BLaER1 treated with 17β-estradiol and CSF1 and Interleukin-3, amounts not matched to agents 10 nM and 100 nM (cell line): ENCODE measurements at regions not wholly inside any gene's neighbourhood (a gene's known extent, or its start where the extent isn't known, plus 50 kb on each side); places are given as distances from the start of the nearest gene placed in this dataset.
"Not testable (repeated sequence)": the region's sequence is repeated elsewhere in the genome, so short reads cannot be mapped to it uniquely, and the experiment has no call there.

Experiments used
- H3K27ac ChIP-seq, 11 experiments: shearing (Covaris generic); formaldehyde crosslinking; 2 replicates each; pipeline ENCODE4 v1.8.1; 2022
- H3K27me3 ChIP-seq, 11 experiments: shearing (Covaris generic); formaldehyde crosslinking; 2 replicates each; pipeline ENCODE4 v1.8.1; 2022
- H3K36me3 ChIP-seq, 11 experiments: shearing (Covaris generic); formaldehyde crosslinking; 2 replicates each; pipeline ENCODE4 v1.8.1; 2022
- H3K4me1 ChIP-seq, 10 experiments: shearing (Covaris generic); formaldehyde crosslinking; 2 replicates each; pipeline ENCODE4 v1.8.1; 2022
- H3K4me2 ChIP-seq, 11 experiments: shearing (Covaris generic); formaldehyde crosslinking; 2 replicates each; pipeline ENCODE4 v1.8.1; 2022
- H3K4me3 ChIP-seq, 10 experiments: shearing (Covaris generic); formaldehyde crosslinking; 2 replicates each; pipeline ENCODE4 v1.8.1; 2022
- H3K9ac ChIP-seq, 11 experiments: shearing (Covaris generic); formaldehyde crosslinking; 2 replicates each; pipeline ENCODE4 v1.8.1; 2022
- H3K9me3 ChIP-seq, 11 experiments: shearing (Covaris generic); formaldehyde crosslinking; replicated peaks in 1 of 11; 2 replicates each; pipeline ENCODE4 v1.8.1; 2022
- H4K20me1 ChIP-seq, 11 experiments: shearing (Covaris generic); formaldehyde crosslinking; 2 replicates each; pipeline ENCODE4 v1.8.1; 2022
- Cebpa-rat ChIP-seq, 11 experiments: shearing (Covaris generic); IDR thresholded peaks; 2 replicates each; pipeline ENCODE4 v1.8.1; 2022

DNA sequence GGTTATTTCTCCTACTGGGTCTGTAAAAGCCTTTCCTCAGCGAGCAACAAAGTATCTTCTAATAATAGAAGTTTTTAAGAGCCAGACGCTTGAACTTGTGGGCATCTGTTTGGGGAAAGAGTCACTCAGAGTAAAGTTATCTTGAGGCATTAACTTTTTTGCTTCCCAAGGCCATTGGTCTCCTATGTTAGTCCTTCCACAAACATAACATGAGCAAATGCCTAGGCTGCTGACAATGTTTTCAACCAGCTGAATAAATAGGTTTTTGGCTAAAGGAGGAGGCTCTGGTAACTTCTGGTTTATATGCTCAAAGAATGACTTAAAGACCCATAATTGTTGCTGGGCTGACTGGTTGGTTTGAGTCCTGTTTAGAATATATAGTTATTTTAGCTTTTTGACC, 213.5 kb upstream of the SYNCRIP start:
- Histone ChIP-seq H3K36me3 (no peaks in the 10 kb centered on the region), H3K27ac (no peak overlapping the region), H3K4me3 (no peak overlapping the region), H3K9me3 (no peaks in the 10 kb centered on the region), H3K4me1 (no peaks in the 10 kb centered on the region), H3K27me3 (no peaks in the 10 kb centered on the region), H3K9ac (no peak overlapping the region), H3K4me2 (no peak overlapping the region), H4K20me1 (no peaks in the 10 kb centered on the region)
- TF ChIP-seq Cebpa-rat (IDR thresholded peaks at IDR 0.05), result no peak

- not testable (repeated sequence) for H3K4me3 ChIP-seq, H4K20me1 ChIP-seq, H3K4me1 ChIP-seq, H3K9ac ChIP-seq, H3K27me3 ChIP-seq, H3K9me3 ChIP-seq, H3K36me3 ChIP-seq, H3K4me2 ChIP-seq, H3K27ac ChIP-seq
These were observed 195.8 kb upstream of the SYNCRIP start for GRCh38 chr6:85838351-85839119.

DNA sequence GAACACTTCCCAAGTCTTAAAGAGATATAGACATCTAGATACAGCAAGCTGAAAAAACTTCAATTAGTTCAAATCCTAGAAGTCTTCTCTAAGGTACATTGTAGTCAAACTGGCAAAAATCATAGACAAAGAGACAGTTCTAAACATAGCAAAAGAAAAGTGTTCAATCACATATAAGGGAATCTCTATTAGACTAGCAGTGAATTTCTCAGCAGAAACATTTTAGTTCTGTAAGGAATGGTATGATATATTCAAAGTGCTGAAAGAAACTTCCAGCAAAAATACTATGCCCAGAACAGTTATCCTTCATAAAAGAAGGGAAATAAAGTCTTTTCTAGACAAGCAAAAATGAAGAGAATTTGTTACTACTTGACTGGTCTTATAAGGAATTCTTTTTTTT, 186.3 kb upstream of the SYNCRIP start:
- Histone ChIP-seq H3K9me3 (peaks cover 0 to 7% (median 4%) of the 10 kb centered on the region in 11 experiments; a peak in 4 of 22 replicates), H3K4me2 (no peak overlapping the region), H3K4me1 (no peaks in the 10 kb centered on the region), H3K4me3 (no peak overlapping the region), H4K20me1 (no peaks in the 10 kb centered on the region), H3K27ac (no peak overlapping the region), H3K36me3 (no peaks in the 10 kb centered on the region), H3K27me3 (no peaks in the 10 kb centered on the region), H3K9ac (no peak overlapping the region)
- no peak for TF ChIP-seq Cebpa-rat (IDR thresholded peaks at IDR 0.05)

- Histone ChIP-seq H3K4me1 (no peaks in the 10 kb centered on the region), H3K9me3 (peaks cover 0 to 8% (median 4%) of the 10 kb centered on the region in 11 experiments; a peak in 5 of 22 replicates)
- no peak for TF ChIP-seq Cebpa-rat (IDR thresholded peaks at IDR 0.05)
These were observed 184.3 kb upstream of the SYNCRIP start for GRCh38 chr6:85826997-85827396.

DNA sequence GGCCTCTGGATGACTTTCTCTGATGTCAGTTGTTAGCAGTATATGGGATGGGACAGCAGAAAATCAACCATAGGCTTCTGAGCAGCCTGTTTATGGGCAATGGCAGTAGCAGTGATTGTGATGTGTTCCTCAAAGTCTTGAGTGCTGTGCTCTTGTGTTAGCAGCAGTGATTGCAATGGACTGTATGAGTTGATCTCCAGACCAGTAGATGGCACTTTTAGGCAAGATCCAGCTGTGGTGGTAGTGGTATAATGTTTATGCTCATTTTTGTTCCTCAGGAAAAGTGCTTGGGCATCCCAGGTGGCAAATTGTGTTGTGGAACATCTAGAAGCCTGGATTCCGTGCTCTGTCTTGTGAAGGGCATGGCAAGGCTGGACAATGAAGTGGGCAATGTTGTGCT, 181.6 kb upstream of the SYNCRIP start:
- H3K27me3 ChIP-seq, result no peaks in the 10 kb centered on the region
- H3K9ac ChIP-seq, result no peak overlapping the region
- H3K4me1 ChIP-seq, result no peaks in the 10 kb centered on the region
- peaks cover 0 to 8% (median 4%) of the 10 kb centered on the region in 11 experiments; a peak in 5 of 22 replicates for H3K9me3 ChIP-seq
- no peaks in the 10 kb centered on the region for H3K36me3 ChIP-seq
- H3K4me2 ChIP-seq, result no peak overlapping the region
- no peaks in the 10 kb centered on the region for H4K20me1 ChIP-seq
- H3K27ac ChIP-seq, result no peak overlapping the region
- no peak overlapping the region for H3K4me3 ChIP-seq
- TF ChIP-seq Cebpa-rat (IDR thresholded peaks at IDR 0.05), result no peak

More at GRCh38 chr6:85826997-85827396, 184.3 kb upstream of the SYNCRIP start:
- Histone ChIP-seq H3K27ac (no peak overlapping the region), H3K9ac (no peak overlapping the region), H4K20me1 (no peaks in the 10 kb centered on the region), H3K36me3 (no peaks in the 10 kb centered on the region), H3K4me2 (no peak overlapping the region), H3K27me3 (no peaks in the 10 kb centered on the region), H3K4me3 (no peak overlapping the region)

DNA sequence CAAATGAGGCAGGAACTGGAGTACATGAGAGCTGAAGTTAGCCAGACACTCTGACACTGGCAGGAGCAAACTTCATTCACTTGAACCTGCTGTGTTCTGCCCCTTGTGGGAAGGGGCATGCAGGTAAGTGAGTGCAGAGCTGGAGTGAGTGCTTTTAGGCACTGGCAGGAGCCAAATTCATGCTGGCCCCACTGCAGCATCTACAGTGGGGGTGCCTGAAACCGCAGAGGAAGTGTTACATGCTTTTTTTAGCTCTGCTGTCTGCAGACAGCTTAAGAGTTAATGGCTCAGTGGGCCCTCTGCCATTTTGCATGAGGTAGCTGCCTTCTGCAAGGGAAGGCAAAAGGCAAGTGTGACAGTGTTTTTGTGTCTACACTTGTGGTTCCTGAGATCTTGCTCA, 167.9 kb upstream of the SYNCRIP start:
- H3K27me3 ChIP-seq, result no peaks in the 10 kb centered on the region
- no peaks in the 10 kb centered on the region for H4K20me1 ChIP-seq
- no peak for TF ChIP-seq Cebpa-rat (IDR thresholded peaks at IDR 0.05)
- no peaks in the 10 kb centered on the region for H3K36me3 ChIP-seq
- H3K4me1 ChIP-seq, result peaks cover 0 to 11% (median 7%) of the 10 kb centered on the region in 10 experiments; a peak in 10 of 20 replicates
- peaks cover 34 to 63% (median 49%) of the 10 kb centered on the region in 11 experiments for H3K9me3 ChIP-seq
- no peak overlapping the region; a peak in 1 of 20 replicates for H3K4me3 ChIP-seq
- peak overlapping the region in 8 of 11 experiments; percentile 3 to 40 (median 30); a peak in 13 of 22 replicates for H3K4me2 ChIP-seq
- H3K9ac ChIP-seq, result no peak overlapping the region
- H3K27ac ChIP-seq, result no peak overlapping the region

- no peaks in the 10 kb centered on the region for H4K20me1 ChIP-seq
- peaks cover 15 to 24% (median 16%) of the 10 kb centered on the region in 11 experiments for H3K9me3 ChIP-seq
- no peaks in the 10 kb centered on the region for H3K27me3 ChIP-seq
- H3K9ac ChIP-seq, result no peak overlapping the region
- no peaks in the 10 kb centered on the region for H3K36me3 ChIP-seq
- H3K4me3 ChIP-seq, result no peak overlapping the region
- TF ChIP-seq Cebpa-rat (IDR thresholded peaks at IDR 0.05), result no peak
- no peaks in the 10 kb centered on the region for H3K4me1 ChIP-seq
- H3K27ac ChIP-seq, result no peak overlapping the region
- H3K4me2 ChIP-seq, result no peak overlapping the region
These were observed 161.0 kb upstream of the SYNCRIP start for GRCh38 chr6:85803721-85804120.

DNA sequence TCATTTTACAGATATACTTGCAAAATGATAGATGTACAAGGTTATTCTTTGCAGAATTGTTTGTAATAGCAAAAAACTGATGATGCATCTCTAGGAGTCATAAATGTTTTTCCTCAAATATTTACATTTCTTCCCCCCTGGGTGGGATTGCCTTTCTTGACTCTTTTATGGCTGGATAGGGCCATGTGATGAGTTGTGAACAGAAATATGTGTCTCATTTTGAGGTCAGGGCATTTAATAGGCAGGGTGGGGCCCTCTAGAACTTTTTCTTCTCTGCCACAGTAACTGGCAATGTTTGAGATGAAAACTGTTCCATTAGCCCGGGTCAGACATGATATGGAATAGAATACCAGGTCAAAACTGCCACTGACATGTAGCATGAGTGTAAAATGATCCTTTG, 159.5 kb upstream of the SYNCRIP start:
- Histone ChIP-seq H3K4me1 (no peaks in the 10 kb centered on the region), H3K9me3 (peaks cover 0 to 9% (median under 1%) of the 10 kb centered on the region in 11 experiments; a peak in 7 of 22 replicates), H3K27ac (no peak overlapping the region), H3K4me3 (no peak overlapping the region), H3K36me3 (no peaks in the 10 kb centered on the region), H4K20me1 (no peaks in the 10 kb centered on the region), H3K4me2 (no peak overlapping the region), H3K9ac (no peak overlapping the region), H3K27me3 (no peaks in the 10 kb centered on the region)
- TF ChIP-seq Cebpa-rat (IDR thresholded peaks at IDR 0.05), result no peak

DNA sequence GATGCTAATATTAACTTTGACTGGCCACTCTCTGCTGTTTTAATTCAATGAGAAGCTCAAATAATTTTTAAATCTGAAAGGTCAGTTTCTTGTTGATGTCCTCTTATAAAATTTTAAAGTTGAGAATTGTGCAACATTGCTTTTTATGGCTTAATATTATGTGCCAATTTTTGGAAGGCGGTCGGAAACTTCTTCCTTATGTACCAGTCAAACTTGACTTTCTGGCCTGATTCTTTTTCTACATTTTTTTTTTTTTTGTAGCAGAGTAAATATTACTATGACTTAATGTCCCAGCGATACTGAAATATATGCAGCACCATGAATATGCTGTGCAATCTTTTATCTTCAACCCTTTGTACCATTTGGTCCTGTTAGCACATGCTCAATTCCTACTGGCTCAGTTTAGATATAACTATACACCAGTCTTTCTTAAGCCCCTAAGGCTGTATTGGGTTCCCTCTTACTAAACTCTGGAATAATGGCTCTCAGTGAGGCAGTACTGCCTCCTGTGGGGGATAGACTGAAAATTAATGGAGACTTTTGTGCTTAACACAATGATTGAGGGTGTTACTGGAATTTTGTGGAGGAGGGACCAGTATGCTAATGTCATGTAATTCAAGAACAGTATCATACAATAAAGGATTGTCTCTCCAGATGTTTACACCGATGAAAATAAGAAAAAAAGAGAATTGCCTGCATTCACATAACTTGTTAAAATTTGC, 156.4 kb upstream of the SYNCRIP start:
- no peak for TF ChIP-seq Cebpa-rat (IDR thresholded peaks at IDR 0.05)
- Histone ChIP-seq H4K20me1 (no peaks in the 10 kb centered on the region), H3K4me3 (no peak overlapping the region), H3K9me3 (no peaks in the 10 kb centered on the region), H3K9ac (no peak overlapping the region), H3K27ac (no peak overlapping the region), H3K27me3 (no peaks in the 10 kb centered on the region), H3K4me1 (no peaks in the 10 kb centered on the region), H3K36me3 (no peaks in the 10 kb centered on the region), H3K4me2 (no peak overlapping the region)

DNA sequence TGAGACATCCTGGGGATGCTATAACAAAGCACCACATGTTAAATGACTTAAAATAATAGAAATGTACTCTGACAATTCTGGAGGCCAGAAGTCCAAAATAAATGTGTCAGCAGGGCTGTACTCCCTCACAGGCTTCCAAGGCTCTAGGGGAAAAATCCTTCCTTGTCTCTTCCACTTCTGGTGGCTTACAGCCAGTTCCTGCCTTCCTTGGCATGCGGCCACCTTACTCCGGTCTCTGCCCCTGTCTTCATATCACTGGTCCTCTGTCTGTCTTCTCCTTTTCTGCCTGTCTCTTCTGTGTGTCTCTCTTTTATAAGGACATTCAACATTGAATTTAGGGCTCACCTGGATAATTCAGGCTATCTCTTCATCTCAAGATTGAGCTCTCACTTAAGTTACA, 155.3 kb upstream of the SYNCRIP start:
- H3K4me1 ChIP-seq, result no peaks in the 10 kb centered on the region
- no peaks in the 10 kb centered on the region for H3K27me3 ChIP-seq
- no peaks in the 10 kb centered on the region for H4K20me1 ChIP-seq
- no peak overlapping the region for H3K9ac ChIP-seq
- H3K36me3 ChIP-seq, result no peaks in the 10 kb centered on the region
- no peaks in the 10 kb centered on the region for H3K9me3 ChIP-seq
- no peak for TF ChIP-seq Cebpa-rat (IDR thresholded peaks at IDR 0.05)
- H3K4me3 ChIP-seq, result no peak overlapping the region
- H3K4me2 ChIP-seq, result no peak overlapping the region
- no peak overlapping the region for H3K27ac ChIP-seq
